HG03378 (cell line): ENCODE measurements at regions not wholly inside any gene's neighbourhood (a gene's known extent, or its start where the extent isn't known, plus 50 kb on each side); places are given as distances from the start of the nearest gene placed in this dataset.
A peak's percentile ranks its signal among the peaks of the same experiment; 100 is the strongest.

Source experiments
- ATAC-seq: cut with Tn5 transposase; IDR thresholded peaks from one replicate; pipeline ENCODE4 v1.9.1; 2021; ENCODE audit warnings: mild to moderate bottlenecking, moderate library complexity; ENCODE audit not compliant: unreplicated experiment

DNA sequence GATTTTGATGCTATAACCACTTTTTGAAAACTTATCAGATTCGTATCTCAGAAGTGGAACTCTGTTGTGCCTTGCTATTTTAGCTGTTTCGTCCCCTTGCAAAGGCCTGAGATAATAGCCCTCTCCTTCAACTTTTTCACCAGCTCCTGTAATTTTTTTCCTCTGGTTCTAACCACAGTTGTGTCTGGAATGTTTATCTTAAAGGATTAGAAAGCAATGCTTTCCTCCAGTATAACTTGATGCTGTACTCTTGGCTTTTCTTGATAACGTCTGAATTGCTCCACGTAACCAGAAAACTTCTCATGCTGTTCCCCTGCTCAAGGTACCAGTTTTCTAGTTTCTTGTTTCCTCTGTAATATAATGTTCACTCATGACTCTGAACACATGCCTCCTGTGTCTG, 209.4 kb downstream of the DTWD2 start:
- no peak for ATAC-seq

DNA sequence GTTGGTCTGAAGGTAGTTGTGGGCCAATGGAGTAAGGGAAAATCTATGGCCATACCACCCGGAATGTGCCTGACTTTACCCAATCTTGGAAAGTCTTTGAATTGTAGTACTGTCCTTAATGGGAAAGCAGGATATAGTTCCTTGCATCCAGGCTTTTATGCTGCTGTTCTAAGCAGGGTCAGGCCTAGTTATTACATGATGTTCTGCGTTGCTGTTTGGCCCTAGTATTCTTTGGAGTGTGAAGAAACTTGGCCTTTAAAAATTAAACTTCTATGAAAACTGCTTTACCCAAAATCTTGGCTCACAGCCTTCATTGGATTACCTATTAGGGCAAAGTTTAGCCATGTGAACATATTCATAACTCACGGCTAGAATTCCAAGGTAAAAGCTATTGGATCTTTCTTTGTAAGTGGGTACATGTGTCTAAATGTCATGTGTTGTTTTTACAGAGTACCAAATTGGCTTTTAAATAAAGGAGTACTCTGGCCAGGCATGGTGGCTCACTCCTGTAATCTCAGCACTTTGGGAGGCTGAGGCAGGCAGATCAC, 211.1 kb downstream of the DTWD2 start:
- ATAC-seq = no peak

DNA sequence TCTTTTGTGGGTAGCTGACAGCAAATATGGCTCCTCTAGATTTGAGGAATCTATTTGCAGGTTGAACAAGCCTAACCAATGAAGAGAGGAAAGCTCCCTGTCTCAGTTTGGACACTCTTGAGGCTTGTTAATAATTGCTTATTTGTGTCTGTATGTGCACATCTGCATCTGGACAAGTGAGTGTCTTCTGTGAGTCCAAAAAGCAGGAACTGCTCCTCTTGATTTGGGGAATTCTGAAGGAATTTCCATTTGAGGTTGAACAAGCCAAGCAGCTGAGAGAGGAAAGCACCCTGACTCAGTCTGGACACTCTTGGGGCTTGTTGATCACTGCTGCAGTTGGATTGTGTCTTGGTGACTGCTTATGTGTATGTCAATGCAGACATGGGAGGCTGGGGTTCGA, 211.6 kb downstream of the DTWD2 start:
- ATAC-seq = peak; percentile 58

DNA sequence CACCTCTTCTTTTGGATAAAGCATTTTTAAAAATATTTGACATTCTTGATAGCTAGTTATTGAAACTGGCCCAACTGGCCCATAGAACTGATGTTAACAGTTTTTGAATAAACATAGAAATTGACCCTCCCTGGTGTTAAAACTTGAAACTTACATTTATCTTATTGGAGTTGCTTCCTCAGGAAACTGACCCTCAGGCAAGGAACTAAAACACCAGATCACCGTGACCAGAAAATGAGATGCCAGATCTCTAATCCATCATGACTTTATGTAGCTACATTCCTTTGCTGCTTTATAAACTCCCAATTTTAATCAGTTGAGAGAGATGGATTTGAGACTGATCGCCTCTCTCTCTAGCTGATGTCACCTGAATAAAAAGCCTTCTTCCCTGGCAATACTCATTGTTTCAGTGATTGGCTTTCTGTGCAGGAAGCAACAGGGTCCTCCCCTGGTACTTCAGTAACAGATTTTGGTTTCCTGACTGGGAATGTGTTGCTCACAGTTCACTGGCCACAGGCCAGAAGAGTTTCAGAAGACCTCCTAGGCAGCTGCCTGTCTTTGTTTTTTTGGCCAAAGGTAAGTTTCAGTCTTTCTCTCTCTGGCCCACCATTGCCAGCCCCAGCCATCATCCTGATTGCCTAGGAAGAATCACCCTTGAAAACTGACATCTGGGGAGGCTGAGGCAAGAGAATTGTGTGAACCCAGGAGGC, 212.4 kb downstream of the DTWD2 start:
- peak; percentile 49 for ATAC-seq

DNA sequence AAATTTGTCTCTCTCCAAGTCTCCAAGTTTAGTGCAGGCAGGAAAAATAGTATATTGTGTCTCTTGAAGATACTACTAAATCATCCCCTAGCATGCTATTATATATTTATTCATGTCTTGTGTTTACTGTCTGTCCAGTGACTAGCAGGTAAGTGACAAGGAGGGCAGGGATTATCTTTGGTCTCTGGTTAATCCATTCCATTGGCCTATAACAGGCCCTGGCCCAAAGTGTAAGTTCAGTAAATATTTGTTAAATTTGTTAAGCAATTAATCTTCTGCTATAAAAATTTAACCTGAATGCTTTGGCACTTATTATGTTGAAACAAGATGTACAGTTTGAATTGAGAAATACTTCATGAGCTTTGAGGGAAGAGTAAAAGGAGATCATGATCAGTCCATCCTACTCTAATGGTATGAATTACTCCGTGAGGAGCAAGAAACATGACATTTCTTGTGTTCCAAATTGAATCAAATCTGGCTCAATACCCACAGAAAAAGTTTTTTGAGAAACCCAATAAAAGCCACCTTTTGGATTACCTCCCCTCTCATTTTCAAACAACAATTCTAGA, 219.7 kb downstream of the DTWD2 start:
- ATAC-seq = no peak

DNA sequence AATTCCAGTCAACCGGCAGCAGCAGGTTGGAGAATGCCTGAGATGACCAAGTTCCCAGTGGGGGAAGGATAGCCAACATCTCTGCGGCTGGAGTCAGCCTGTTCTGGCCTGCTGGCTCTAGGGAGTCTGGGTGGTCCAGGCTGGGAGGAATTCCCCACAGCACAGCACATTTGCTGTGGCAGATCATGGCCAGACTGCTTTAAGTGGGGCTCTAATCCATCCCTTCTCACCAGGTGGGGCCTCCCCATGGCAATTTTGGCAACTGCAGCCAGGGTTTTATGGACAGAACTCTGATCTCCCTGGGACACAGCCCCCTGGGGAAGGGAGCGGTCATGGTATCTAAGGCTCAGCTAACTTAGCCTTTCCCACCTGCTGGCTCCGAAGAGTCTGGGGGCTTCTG, 226.1 kb downstream of the DTWD2 start:
- ATAC-seq = no peak

DNA sequence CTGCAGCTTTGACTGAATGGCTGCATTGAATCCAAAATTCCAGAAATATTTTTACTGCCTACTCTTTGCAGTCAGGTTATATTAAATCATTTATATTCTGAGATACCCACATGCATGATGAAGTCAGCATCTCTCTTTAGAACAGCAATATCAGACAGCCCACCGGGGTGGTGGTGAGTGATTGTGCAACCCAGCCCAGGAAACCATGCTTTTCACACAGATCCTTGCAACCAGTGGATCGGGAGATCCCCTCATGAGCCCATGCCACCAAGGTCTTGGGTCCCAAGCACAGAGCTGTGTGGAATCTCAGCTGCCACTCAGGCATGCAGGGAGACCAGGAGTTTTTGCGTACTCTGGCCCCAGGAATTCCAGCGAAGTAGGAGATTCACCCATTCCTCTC, 226.5 kb downstream of the DTWD2 start:
- no peak for ATAC-seq

DNA sequence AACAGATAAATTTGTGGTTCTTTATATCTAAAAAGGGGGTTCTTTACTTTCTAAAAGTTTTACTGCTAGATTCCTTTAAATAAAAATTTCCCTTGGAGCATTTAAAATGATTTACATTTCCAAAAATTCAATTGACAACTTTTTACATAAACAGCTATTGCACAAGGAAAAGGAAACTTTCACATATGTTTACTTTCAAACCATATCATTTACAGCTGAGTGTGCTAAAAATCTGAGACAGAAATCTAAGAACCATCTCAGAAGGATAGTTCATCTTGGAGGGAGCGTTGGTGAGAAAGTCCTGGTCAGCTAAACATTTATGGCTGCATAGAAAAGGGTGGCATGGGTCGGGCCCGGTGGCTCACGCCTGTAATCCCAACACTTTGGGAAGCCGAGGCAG, 235.4 kb downstream of the DTWD2 start:
- no peak for ATAC-seq

DNA sequence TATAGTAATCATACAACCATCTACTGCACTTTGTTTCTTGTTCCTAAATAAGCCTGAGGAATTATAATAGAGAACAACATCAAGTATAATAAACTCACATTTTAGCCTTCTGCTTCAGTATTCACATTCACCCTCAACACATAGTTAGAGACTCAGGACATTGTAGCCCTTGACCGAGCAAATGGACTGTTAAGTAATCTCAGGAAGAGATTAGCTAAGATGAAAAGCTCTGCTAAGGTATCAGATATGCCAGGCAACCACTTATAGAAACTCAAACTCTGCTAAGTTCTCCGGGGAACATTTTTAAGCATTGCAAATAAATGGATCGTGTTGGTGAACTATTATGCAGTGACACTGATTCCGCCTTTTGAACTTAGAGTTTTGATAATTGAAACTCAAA, 252.0 kb downstream of the DTWD2 start:
- no peak for ATAC-seq

DNA sequence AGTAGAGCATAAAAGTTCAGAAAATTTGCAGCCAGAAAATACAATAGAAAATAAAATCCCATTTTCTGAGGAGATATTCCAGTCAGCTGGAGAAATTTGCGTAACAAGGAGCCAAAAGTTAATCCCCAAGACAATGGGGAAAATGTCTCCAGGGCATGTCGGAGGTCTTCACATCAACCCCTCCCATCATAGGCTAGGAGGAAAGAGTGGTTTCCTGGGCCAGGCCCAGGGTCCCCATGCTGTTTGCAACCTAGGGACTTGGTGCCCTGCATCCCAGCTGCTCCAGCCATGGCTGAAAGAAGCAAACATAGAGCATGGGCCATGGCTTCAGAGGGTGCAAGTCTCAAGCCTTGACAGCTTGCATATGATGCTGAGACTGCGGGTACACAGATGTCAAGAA, 255.0 kb downstream of the DTWD2 start:
- ATAC-seq = no peak

DNA sequence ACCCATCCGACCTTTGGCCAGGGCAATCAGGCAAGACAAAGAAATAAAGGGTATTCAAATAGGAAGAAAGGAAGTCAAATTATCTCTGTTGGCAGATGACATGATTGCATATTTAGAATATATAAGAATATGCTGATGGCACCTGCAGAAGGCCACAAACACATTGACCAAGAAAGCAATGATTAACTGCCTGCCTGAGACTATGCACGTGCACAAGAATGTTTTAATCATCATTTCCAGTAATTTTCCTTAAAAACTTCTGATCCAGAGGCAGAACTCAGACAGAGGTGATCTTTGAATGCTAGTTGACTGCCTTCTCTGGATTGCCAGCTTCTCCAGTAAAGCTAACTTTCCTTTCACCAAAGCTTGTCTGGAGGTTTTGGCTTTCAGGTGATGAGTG, 260.2 kb downstream of the DTWD2 start:
- no peak for ATAC-seq

DNA sequence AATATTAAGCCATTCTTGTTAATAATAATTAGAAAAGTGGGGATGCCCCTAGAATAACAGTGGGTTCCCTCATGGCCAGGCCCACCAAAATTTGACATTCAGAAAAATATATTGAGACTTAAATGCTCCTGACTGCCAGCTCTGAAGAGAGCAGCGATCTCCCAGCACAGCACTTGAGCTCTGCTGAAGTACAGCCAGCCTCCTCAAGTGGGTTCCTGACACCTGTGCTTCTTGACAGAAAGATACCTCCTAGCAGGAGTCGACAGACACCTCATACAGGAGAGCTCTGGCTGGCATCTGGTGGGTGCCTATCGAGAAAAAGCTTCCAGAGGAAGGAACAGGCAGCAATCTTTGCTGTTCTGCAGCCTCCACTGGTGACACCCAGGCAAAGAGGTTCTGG, 261.5 kb downstream of the DTWD2 start:
- no peak for ATAC-seq

DNA sequence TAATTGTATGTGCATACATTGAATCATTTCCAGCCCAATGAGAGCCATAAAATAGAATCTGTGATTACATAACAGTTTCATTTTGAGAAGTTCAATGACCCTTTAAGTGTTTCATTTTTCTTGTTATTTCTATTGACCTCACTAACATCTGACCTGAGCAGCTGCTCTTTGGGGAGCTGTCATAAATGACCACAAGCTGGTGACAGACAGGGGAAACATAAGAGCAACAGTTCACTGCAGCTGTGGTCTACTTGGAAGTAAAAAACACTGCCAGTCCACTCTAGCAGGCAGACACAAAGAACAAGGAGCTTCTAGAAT, 265.4 kb downstream of the DTWD2 start:
- peak; percentile 89 for ATAC-seq

DNA sequence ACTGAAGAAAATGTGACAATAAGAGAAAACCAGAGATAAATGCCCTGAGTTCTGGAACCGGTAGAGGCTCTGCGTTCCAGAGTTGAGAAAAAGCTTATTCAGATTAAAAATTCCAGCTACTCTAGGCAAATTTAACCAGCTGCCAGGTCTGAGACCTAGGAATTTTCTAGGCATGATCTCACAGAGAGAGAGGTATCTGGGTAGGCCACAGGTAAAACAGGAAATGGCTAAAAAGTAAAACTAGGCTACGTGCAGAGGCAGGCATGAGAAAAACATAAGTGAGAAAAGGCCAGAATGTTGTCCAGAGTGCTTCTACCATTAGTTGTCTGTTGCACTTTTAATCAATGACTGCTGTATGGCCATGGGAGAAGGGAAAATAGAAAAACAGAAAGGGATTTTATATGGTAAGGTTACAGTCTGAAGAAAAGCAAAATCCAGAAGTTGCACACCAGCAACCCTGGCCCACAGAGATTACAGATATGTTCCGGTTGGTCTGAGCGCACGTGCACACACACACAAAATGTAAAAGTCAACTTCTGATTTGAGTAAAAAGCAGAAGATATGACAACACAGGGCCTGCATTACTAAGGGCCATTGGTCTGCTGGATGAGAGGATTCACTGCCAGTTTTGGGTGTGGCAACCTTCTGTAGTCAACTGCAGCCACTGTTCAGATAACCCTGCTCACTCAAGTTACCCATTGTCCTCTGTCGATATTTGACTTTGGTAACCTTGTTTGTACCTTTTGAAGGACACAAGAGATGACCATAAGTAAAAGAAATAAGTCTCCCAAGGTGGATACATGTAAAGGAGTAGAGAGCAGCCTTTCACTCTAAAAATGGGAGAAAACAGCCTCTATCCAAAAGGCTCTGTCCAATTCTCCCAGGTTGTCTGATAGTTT, 266.0 kb downstream of the DTWD2 start:
- peak; percentile 57 for ATAC-seq

DNA sequence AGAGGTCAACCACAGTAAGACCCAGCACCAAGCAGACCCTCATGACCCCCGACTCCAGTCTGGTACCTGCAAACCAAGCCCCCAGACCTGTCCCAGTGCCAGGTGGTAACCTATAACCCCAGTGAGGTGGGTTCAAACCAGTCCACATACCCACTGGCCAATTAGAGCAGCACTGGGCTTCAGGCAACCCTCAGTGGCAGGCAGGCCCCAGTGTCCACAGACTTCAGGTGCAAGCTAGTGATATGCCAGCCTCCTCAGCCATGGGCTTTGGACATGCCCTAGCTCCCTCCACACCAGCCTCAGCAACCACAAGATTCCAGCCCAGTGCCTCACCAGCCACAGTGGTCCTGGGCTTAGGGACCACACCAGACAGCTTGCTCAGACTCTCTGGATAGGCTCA, 276.6 kb downstream of the DTWD2 start:
- ATAC-seq = no peak

DNA sequence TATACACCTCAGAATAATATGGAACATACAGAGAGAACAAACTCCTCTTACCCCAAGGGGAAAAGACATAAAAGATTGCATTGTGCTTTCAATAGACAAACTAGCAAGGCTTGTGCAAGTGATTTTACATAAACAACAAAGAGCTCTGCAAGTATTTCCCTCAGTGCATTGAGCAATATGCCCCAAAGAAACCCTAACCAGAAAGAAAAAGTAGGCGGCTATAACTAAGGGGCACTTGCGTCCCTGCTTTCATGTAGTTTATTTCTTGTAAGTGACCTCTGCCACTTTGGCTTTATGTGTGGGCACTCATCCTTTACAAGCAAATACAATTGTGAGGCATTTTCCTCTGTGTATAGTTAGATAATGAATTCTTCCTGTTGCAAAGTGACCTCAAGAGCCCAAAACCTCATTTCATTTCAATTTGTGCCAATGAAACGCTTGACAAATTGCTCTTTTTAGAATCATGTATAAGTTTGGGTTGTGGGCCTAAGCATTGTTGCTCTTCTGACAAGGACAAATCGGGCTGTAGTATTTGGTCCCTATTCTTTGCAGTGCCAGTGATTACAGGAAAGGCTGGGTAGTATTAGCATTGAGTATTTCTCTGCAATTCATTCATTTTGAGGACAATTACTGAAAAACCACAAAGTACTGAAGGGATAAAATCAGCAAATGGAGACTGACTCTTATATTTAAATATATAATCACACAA, 282.2 kb downstream of the DTWD2 start:
- ATAC-seq = no peak

DNA sequence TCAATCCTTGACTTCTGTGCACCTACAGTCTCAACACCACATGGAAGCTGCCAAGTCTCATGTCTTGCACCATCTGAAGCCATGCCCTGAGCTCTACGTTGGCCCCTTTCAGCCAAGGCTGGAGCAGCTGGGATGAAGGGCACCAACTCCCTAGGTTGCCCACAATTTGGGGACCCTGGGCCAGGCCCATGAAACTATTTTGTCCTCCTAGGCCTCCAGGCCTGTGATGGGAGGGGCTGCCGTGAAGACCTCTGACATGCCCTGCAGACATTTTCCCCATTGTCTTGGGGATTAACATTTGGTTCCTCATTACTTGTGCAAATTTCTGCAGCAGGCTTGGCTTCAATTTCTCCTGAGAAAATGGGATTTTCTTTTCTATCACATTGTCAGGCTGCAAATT, 285.1 kb downstream of the DTWD2 start:
- no peak for ATAC-seq

DNA sequence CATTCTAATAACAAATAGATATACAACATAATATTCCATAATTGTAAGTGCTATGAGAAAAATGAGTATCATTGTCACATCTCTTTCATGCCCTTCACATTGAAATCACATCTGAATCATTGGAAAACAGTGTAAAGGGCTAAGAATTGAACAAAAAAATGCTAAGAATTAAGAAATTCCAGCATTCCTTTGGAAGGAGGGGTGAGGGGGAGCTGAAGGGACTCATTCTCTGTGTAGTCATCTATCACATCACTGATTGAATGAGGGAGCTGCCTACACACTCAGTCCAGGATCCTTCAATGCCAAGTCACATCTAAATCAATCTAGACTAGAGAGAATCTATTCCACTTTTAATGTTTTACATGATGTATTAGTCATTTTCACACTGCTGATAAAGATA, 286.6 kb downstream of the DTWD2 start:
- ATAC-seq = no peak

DNA sequence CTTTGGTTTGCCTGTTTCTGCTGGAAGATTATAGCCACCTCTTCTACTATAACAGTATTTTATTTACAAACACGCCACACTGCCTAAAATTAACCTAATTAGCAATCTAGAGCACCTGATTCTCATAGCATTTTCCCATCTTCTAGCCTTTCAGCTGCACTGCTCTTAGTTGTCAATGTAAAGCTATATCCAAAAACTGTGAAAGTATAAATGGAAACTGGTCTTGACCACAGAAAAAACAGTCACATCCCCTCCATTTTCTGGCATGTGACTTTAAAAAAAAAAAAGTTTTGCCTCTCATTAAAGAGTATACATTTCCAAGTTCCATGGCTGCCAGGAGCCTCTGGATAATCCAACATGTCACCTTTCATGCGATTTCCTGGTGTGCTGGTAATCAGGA, 287.8 kb downstream of the DTWD2 start:
- ATAC-seq = no peak

DNA sequence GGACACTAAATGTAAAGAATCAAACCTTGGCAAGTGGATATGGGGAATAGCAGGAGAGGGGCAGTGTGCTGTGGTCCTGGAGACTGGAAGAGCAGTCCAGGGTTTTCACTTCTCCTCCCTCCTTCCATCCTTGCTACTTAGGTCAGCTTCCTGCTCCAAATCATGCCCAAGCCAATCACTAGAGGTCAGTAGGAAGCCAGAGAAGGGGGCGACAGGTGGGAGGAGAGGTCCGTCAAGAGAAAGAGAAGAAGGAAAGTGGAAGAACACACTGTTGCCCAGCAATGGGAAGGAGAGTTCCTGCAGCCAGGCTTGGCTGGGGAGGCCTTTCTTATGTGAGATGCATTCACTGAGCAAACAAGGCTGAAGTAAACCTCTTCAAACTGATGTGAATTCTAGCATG, 289.6 kb downstream of the DTWD2 start:
- ATAC-seq = no peak

DNA sequence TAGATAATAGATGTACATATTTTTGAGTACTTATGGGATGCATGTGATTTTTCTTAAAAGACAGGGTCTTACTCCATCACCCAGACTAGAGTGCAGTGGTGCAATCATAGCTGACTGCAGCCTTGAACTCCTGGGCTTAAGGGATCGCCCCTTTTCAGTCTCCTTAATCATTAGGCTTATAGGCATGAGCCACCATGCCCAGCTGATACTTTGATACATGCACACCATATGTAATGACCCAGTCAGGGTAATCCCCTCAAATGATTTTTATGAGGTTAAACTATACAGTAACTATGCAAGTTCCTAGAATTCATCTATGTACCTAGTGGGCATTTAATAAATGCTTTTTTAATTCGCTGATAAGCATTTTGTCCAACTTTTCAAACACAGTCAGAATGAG, 292.3 kb downstream of the DTWD2 start:
- no peak for ATAC-seq
